ENCODE measurements at regions not wholly inside any gene's neighbourhood (a gene's known extent, or its start where the extent isn't known, plus 50 kb on each side); places are given as distances from the start of the nearest gene placed in this dataset.
"Not testable (repeated sequence)": the region's sequence is repeated elsewhere in the genome, so short reads cannot be mapped to it uniquely, and the experiment has no call there.

- Histone ChIP-seq H3K4me3 (no peak overlapping the region), H3K9me3 (no peaks in the 10 kb centered on the region), H3K36me3 (no peaks in the 10 kb centered on the region), H3K27ac (replicated peaks in 1 of 4) (no peak overlapping the region), H3K4me1 (no peaks in the 10 kb centered on the region), H3K27me3 (no peaks in the 10 kb centered on the region)
- 46% methylated on average over 5 of the region's 5 CpGs for WGBS
- intact Hi-C loops (cut with DNase I) = no loop called here
- TF ChIP-seq EP300 (IDR thresholded peaks at IDR 0.05) (no peak), POLR2AphosphoS5 (IDR thresholded peaks at IDR 0.05) (no peak), CTCF (IDR thresholded peaks at IDR 0.05) (no peak), POLR2A (IDR thresholded peaks at IDR 0.05; ENCODE audit: low read depth) (no peak)
- DNase-seq (ENCODE audit: extremely low spot score) = peak; percentile 24
Measured at GRCh38 chr4:72761368-72762038, 192.5 kb upstream of the ADAMTS3 start.

- H3K4me3 ChIP-seq; H3K27me3 ChIP-seq; intact Hi-C loops (cut with DNase I); H3K36me3 ChIP-seq; H3K27ac ChIP-seq (replicated peaks in 1 of 4); DNase-seq (ENCODE audit: extremely low spot score); H3K4me1 ChIP-seq: not testable (repeated sequence)
- H3K9me3 ChIP-seq = peaks cover 0 to 14% (median 10%) of the 10 kb centered on the region in 4 donors
Measured at GRCh38 chr4:72753414-72753813, 184.4 kb upstream of the ADAMTS3 start.

- 83% methylated on average over 1 of the region's 1 CpG for WGBS
- H3K27ac ChIP-seq (replicated peaks in 1 of 4) = no peak overlapping the region
- DNase-seq (ENCODE audit: extremely low spot score) = no peak
- no peak overlapping the region for H3K4me3 ChIP-seq
- TF ChIP-seq POLR2AphosphoS5 (IDR thresholded peaks at IDR 0.05) = no peak
- no peak for TF ChIP-seq EP300 (IDR thresholded peaks at IDR 0.05)
- no peaks in the 10 kb centered on the region for H3K9me3 ChIP-seq
- intact Hi-C loops (cut with DNase I) = no loop called here
- no peaks in the 10 kb centered on the region for H3K27me3 ChIP-seq
- H3K36me3 ChIP-seq = no peaks in the 10 kb centered on the region
- peaks cover 0 to 4% (median 0%) of the 10 kb centered on the region in 4 donors for H3K4me1 ChIP-seq
Measured at GRCh38 chr4:72744103-72744725, 175.2 kb upstream of the ADAMTS3 start.

- no peak for TF ChIP-seq EP300 (IDR thresholded peaks at IDR 0.05)
- TF ChIP-seq CTCF (IDR thresholded peaks at IDR 0.05) = no peak
- TF ChIP-seq POLR2AphosphoS5 (IDR thresholded peaks at IDR 0.05) = no peak
- TF ChIP-seq POLR2A (IDR thresholded peaks at IDR 0.05; ENCODE audit: low read depth) = no peak
- Histone ChIP-seq H3K9me3 (no peaks in the 10 kb centered on the region), H3K27ac (replicated peaks in 1 of 4) (no peak overlapping the region), H3K27me3 (no peaks in the 10 kb centered on the region), H3K4me3 (no peak overlapping the region), H3K4me1 (peaks cover 0 to 4% (median 0%) of the 10 kb centered on the region in 4 donors), H3K36me3 (no peaks in the 10 kb centered on the region)
- 79% methylated on average over 2 of the region's 2 CpGs for WGBS
- intact Hi-C loops (cut with DNase I) = no loop called here
- no peak for DNase-seq (ENCODE audit: extremely low spot score)
Measured at GRCh38 chr4:72743078-72743477, 174.1 kb upstream of the ADAMTS3 start.

GRCh38 chr4:72715299-72715698, 146.3 kb upstream of the ADAMTS3 start:
- 81% methylated on average over 2 of the region's 2 CpGs for WGBS
- Histone ChIP-seq H3K36me3 (no peaks in the 10 kb centered on the region), H3K4me3 (no peak overlapping the region), H3K9me3 (no peaks in the 10 kb centered on the region), H3K27me3 (no peaks in the 10 kb centered on the region), H3K4me1 (no peaks in the 10 kb centered on the region), H3K27ac (replicated peaks in 1 of 4) (no peak overlapping the region)
- DNase-seq (ENCODE audit: extremely low spot score) = no peak
- TF ChIP-seq EP300 (IDR thresholded peaks at IDR 0.05) (no peak), POLR2A (IDR thresholded peaks at IDR 0.05; ENCODE audit: low read depth) (no peak), POLR2AphosphoS5 (IDR thresholded peaks at IDR 0.05) (no peak), CTCF (IDR thresholded peaks at IDR 0.05) (no peak)
- intact Hi-C loops (cut with DNase I) = no loop called here

All from esophagus muscularis mucosa (tissue), 4 donors.